ENCODE measurements at regions not wholly inside any gene's neighbourhood (a gene's known extent, or its start where the extent isn't known, plus 50 kb on each side); places are given as distances from the start of the nearest gene placed in this dataset.
A peak's percentile ranks its signal among the peaks of the same experiment; 100 is the strongest.

- H3K27ac ChIP-seq: no peak overlapping the region
- H3K36me3 ChIP-seq: no peaks in the 10 kb centered on the region
- H3K9me3 ChIP-seq: no peaks in the 10 kb centered on the region
- H3K4me1 ChIP-seq: peaks cover 0 to 36% of the 10 kb centered on the region in 2 donors
- peak; percentile 76 for ATAC-seq
- peaks cover 0 to 40% of the 10 kb centered on the region in 2 donors for H3K27me3 ChIP-seq
- intact Hi-C loops (cut with DNase I): no loop called here
- peak; percentile 35 to 94 (median 78) for DNase-seq
- H3K4me3 ChIP-seq: peak overlapping the region; percentile 67 to 78
- no peak for TF ChIP-seq CTCF (IDR thresholded peaks at IDR 0.05)
Observed at GRCh38 chr18:34976899-34977837, 64.0 kb upstream of the MAPRE2 start.

- ATAC-seq (peak; percentile 49), DNase-seq (peak in 3 of 4 donors; percentile 25 to 91 (median 59))
- H3K9me3 ChIP-seq: no peaks in the 10 kb centered on the region
- peaks cover 0 to 38% of the 10 kb centered on the region in 2 donors for H3K27me3 ChIP-seq
- TF ChIP-seq CTCF (IDR thresholded peaks at IDR 0.05): no peak
- peak overlapping the region; percentile 67 to 78 for H3K4me3 ChIP-seq
- peaks cover 0 to 36% of the 10 kb centered on the region in 2 donors for H3K4me1 ChIP-seq
- H3K36me3 ChIP-seq: no peaks in the 10 kb centered on the region
- intact Hi-C loops (cut with DNase I): no loop called here
- H3K27ac ChIP-seq: peak overlapping the region in 1 of 2 donors; percentile 82
Observed at GRCh38 chr18:34977838-34978532, 63.2 kb upstream of the MAPRE2 start.

- Histone ChIP-seq H3K27me3 (peaks cover 0 to 33% of the 10 kb centered on the region in 2 donors), H3K27ac (peak overlapping the region; percentile 66 to 82), H3K4me3 (peak overlapping the region; percentile 67 to 78), H3K9me3 (no peaks in the 10 kb centered on the region), H3K4me1 (peaks cover 0 to 36% of the 10 kb centered on the region in 2 donors), H3K36me3 (no peaks in the 10 kb centered on the region)
- intact Hi-C loops (cut with DNase I): no loop called here
- no peak for TF ChIP-seq CTCF (IDR thresholded peaks at IDR 0.05)
- DNase-seq (no peak), ATAC-seq (no peak)
Observed at GRCh38 chr18:34978533-34978893, 62.7 kb upstream of the MAPRE2 start.

- Histone ChIP-seq H3K36me3 (no peaks in the 10 kb centered on the region), H3K27me3 (peaks cover 0 to 29% of the 10 kb centered on the region in 2 donors), H3K9me3 (no peaks in the 10 kb centered on the region), H3K4me1 (peaks cover 0 to 36% of the 10 kb centered on the region in 2 donors), H3K4me3 (peak overlapping the region; percentile 67 to 78), H3K27ac (peak overlapping the region; percentile 66 to 82)
- intact Hi-C loops (cut with DNase I): no loop called here
- TF ChIP-seq CTCF (IDR thresholded peaks at IDR 0.05): no peak
- ATAC-seq: peak; percentile 85
- peak; percentile 53 to 78 (median 78) for DNase-seq
Observed at GRCh38 chr18:34978953-34979608, 62.1 kb upstream of the MAPRE2 start.
